GM11168 (cell line): ENCODE measurements at regions not wholly inside any gene's neighbourhood (a gene's known extent, or its start where the extent isn't known, plus 50 kb on each side); places are given as distances from the start of the nearest gene placed in this dataset.
"Not testable (repeated sequence)": the region's sequence is repeated elsewhere in the genome, so short reads cannot be mapped to it uniquely, and the experiment has no call there.

Experiments
- in situ Hi-C: fragments of 300-500 bp; cut with MboI; formaldehyde crosslinking; loops from one replicate; pipeline ENCODE4 v1.12.0; 2022; ENCODE audit warnings: low sequenced_read_pairs; ENCODE audit not compliant: unreplicated experiment

- in situ Hi-C loops, result no loop called here
Measured at GRCh38 chr16:5790512-5790911, 692.9 kb upstream of the EEF2KMT start.

GRCh38 chr16:5789033-5789432 lies 691.4 kb upstream of the EEF2KMT start:
- in situ Hi-C loops, result no loop called here

- in situ Hi-C loops, result no loop called here
Measured at GRCh38 chr16:5781436-5781835, 683.8 kb upstream of the EEF2KMT start.

- in situ Hi-C loops, result no loop called here
Measured at GRCh38 chr16:5776876-5777275, 679.3 kb upstream of the EEF2KMT start.

- in situ Hi-C loops, result no loop called here
Measured at GRCh38 chr16:5775916-5776315, 678.3 kb upstream of the EEF2KMT start.

- in situ Hi-C loops, result no loop called here
Measured at GRCh38 chr16:5770118-5770517, 672.5 kb upstream of the EEF2KMT start.

- in situ Hi-C loops, result no loop called here
Measured at GRCh38 chr16:5769513-5769912, 671.9 kb upstream of the EEF2KMT start.

GRCh38 chr16:5768445-5768844 lies 670.9 kb upstream of the EEF2KMT start:
- in situ Hi-C loops, result no loop called here

- in situ Hi-C loops, result no loop called here
Measured at GRCh38 chr16:5763176-5763575, 665.6 kb upstream of the EEF2KMT start.

GRCh38 chr16:5762362-5762761 lies 664.8 kb upstream of the EEF2KMT start:
- in situ Hi-C loops, result no loop called here

- in situ Hi-C loops, result no loop called here
Measured at GRCh38 chr16:5761592-5761991, 664.0 kb upstream of the EEF2KMT start.

GRCh38 chr16:5758281-5758680 lies 660.7 kb upstream of the EEF2KMT start:
- in situ Hi-C loops, result no loop called here

GRCh38 chr16:5756969-5757368 lies 659.4 kb upstream of the EEF2KMT start:
- in situ Hi-C loops, result no loop called here

- in situ Hi-C loops, result no loop called here
Measured at GRCh38 chr16:5753381-5753780, 655.8 kb upstream of the EEF2KMT start.

- in situ Hi-C loops, result no loop called here
Measured at GRCh38 chr16:5751216-5751615, 653.6 kb upstream of the EEF2KMT start.

- in situ Hi-C loops, result not testable (repeated sequence)
Measured at GRCh38 chr16:5750439-5750838, 652.8 kb upstream of the EEF2KMT start.

GRCh38 chr16:5738586-5738985 lies 641.0 kb upstream of the EEF2KMT start:
- in situ Hi-C loops, result no loop called here

- in situ Hi-C loops, result no loop called here
Measured at GRCh38 chr16:5736209-5736930, 638.8 kb upstream of the EEF2KMT start.

- in situ Hi-C loops, result no loop called here
Measured at GRCh38 chr16:5735444-5735843, 637.8 kb upstream of the EEF2KMT start.

GRCh38 chr16:5730783-5731182 lies 633.2 kb upstream of the EEF2KMT start:
- in situ Hi-C loops, result no loop called here

- in situ Hi-C loops, result no loop called here
Measured at GRCh38 chr16:5722116-5722619, 624.6 kb upstream of the EEF2KMT start.

- in situ Hi-C loops, result no loop called here
Measured at GRCh38 chr16:5715155-5715554, 617.6 kb upstream of the EEF2KMT start.
